Fibroblast of villous mesenchyme (primary cell): ENCODE measurements at regions not wholly inside any gene's neighbourhood (a gene's known extent, or its start where the extent isn't known, plus 50 kb on each side); places are given as distances from the start of the nearest gene placed in this dataset.
"Not testable (repeated sequence)": the region's sequence is repeated elsewhere in the genome, so short reads cannot be mapped to it uniquely, and the experiment has no call there.

ENCODE experiments used
- DNase-seq: peaks from one replicate; pipeline ENCODE4 v3.0.0-alpha.2; 2010; ENCODE audit warnings: low read depth
- H3K4me3 ChIP-seq: 2 replicates; pipeline ENCODE4 v1.5.1; 2011; ENCODE audit warnings: low read depth, mild to moderate bottlenecking, low read length
- TF ChIP-seq, protein P1 (sequence below): IDR thresholded peaks from 2 replicates; pipeline ENCODE4 v1.5.1; 2012; ENCODE audit warnings: low read depth, mild to moderate bottlenecking, low read length; ENCODE audit not compliant: insufficient read depth

DNA sequence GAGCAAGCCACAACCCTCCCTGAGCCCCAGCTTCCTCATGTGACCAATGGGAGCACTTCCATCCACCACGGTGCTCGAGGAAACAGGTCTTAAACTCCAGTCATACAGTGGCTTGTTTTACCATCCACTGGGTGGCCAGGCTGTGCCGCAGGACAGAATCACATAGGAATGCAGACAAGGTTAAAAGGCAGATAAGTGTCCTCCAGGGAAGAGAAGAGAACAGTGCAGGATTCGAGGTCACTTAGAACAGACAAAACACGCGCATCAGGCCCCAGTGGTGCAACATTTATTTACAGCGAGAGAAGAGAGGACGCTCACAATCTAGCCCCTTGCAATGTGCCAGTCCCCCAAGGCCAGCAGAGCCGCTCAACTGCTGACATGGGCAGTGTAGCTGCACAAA is 92.8 kb downstream of the TMEM130 start:
- H3K4me3 ChIP-seq = no peak overlapping the region
- TF ChIP-seq, protein P1, sequence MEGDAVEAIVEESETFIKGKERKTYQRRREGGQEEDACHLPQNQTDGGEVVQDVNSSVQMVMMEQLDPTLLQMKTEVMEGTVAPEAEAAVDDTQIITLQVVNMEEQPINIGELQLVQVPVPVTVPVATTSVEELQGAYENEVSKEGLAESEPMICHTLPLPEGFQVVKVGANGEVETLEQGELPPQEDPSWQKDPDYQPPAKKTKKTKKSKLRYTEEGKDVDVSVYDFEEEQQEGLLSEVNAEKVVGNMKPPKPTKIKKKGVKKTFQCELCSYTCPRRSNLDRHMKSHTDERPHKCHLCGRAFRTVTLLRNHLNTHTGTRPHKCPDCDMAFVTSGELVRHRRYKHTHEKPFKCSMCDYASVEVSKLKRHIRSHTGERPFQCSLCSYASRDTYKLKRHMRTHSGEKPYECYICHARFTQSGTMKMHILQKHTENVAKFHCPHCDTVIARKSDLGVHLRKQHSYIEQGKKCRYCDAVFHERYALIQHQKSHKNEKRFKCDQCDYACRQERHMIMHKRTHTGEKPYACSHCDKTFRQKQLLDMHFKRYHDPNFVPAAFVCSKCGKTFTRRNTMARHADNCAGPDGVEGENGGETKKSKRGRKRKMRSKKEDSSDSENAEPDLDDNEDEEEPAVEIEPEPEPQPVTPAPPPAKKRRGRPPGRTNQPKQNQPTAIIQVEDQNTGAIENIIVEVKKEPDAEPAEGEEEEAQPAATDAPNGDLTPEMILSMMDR = no peak
- DNase-seq = no peak

DNA sequence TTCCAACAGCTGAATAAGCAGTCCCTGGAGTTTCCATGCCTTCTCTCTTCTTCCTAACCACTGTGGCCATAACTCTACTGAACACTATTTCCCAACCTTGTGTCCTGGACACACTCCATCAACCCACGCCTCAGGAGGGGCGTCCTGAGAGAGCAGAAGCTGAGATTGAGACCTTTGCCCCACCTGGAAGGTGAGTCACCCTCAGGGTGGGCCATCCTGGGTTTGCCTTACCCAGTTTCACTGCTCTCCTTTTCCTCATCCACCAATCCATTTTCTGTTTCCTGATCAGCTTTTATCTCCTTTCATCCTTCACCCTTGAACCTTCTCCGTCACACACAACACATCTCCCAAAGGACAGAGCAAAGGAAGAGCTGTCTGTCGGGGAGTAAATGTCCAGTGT is 91.4 kb downstream of the TMEM130 start:
- TF ChIP-seq, protein P1 = no peak
- no peak for DNase-seq
- H3K4me3 ChIP-seq = no peak overlapping the region

DNA sequence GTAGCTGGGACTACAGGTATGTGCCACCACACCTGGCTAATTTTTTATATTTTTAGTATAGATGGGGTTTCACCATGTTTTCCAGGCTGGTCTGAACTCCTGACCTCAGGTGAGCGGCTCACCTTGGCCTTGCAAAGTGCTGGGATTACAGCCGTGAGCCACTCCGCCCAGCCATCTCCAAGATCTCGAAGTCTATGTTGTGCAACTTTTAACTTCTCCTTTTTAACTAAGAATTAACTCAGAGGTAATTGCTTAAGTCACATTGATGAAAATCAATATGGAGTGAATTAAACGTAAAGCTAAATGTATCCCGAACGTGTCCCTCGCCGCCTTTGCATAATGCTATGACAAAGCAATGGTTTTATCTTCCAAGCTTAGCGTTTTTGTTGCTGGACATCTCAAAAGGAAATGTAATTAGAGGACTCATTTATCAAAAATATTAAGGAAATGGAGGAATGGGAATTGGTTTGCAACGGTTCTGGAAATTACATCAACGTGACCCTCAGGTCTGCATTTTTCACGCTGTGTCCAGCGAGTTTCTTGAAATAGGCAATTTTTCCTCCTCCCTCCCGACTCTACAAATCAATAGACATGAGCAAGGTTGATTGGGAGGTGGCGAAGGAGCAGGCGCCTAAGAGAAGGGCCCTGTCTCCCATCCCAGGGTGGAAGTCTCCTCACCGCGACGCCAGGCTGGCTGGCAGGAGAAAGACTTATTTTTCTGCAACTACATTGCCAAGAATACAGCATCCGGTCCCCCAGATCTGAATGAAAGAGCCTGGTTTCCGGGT is 89.8 kb downstream of the TMEM130 start:
- no peak for DNase-seq
- TF ChIP-seq, protein P1 = no peak
- no peak overlapping the region for H3K4me3 ChIP-seq

GRCh38 chr7:98784216-98784785 is 85.5 kb downstream of the TMEM130 start:
- no peak overlapping the region for H3K4me3 ChIP-seq
- TF ChIP-seq, protein P1 = no peak
- DNase-seq = no peak

- no peak overlapping the region for H3K4me3 ChIP-seq
- TF ChIP-seq, protein P1 = no peak
- DNase-seq = no peak
Observed at GRCh38 chr7:98785929-98786571, 83.8 kb downstream of the TMEM130 start.

- DNase-seq = no peak
- H3K4me3 ChIP-seq = no peak overlapping the region
- TF ChIP-seq, protein P1 = no peak
Observed at GRCh38 chr7:98788966-98789365, 80.8 kb downstream of the TMEM130 start.

DNA sequence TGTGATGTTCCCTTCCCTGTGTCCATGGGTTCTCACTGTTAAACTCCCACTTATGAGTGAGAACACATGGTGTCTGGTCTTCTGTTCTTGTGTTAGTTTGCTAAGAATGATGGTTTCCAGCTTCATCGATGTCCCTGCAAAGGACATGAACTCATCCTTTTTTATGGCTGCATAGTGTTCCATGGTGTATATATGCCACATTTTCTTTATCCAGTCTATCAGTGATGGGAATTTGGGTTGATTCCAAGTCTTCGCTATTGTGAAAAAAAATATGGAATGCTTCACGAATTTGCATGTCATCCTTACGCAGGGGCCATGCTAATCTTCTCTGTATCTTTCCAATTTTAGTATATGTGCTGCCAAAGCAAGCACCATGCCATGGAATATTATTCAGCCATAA is 75.4 kb downstream of the TMEM130 start:
- DNase-seq, H3K4me3 ChIP-seq: not testable (repeated sequence)
